GM19438 (cell line): ENCODE measurements at regions not wholly inside any gene's neighbourhood (a gene's known extent, or its start where the extent isn't known, plus 50 kb on each side); places are given as distances from the start of the nearest gene placed in this dataset.
"Not testable (repeated sequence)": the region's sequence is repeated elsewhere in the genome, so short reads cannot be mapped to it uniquely, and the experiment has no call there.

ENCODE experiments used
- ATAC-seq: cut with Tn5 transposase; IDR thresholded peaks from one replicate; pipeline ENCODE4 v1.9.1; 2021; ENCODE audit warnings: low read depth; ENCODE audit not compliant: unreplicated experiment

DNA sequence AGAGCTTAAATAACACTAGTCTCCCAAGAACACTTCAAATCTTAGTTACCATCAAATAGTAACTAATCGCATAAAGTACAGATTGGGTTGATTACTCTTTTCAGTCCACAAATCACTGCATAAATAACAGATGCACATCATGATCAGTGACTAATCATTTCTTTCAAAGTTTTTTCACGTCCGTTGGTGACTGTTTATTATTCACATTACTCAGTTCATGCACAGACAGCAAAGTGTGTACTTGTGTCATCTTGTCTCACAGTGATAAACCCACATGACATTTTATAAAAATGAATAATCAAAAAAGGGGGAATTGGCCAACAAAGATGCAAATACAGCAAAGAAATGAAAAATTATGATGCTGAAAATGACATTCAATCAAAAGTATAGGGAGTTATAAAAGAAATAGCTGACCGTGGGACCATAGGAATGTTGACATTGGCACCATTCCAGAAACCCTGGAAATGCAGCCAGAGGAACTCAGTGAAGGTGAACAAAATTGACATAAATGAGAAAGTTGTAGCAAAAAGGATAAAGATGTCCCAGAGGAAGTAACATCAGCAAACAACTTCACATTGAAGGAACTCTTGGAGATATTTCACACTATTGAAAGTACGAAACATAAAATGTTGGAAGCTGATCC lies 161.5 kb downstream of the SOX3 start:
- no peak for ATAC-seq

DNA sequence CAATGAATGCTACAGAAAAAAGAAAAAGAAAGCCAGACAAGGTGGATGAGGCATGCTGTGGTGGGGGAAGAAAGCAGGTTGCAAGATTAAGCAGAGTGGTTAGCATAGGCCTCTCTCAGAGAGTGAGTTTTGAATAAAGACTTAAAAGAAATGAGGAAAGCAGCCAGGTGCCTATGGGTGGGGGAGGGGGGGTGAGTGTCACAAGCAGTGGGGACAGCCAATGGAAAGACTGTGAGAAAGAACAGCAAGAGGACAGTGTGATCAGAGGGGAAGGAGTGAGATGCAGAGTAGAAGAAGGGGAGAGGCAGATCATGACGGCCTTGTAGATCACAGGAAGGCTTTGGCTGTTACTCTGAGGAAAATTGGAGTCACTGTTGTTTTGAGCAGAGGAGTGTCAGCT lies 162.5 kb downstream of the SOX3 start:
- no peak for ATAC-seq

GRCh38 chrX:140337263-140337662 lies 167.6 kb downstream of the SOX3 start:
- no peak for ATAC-seq

GRCh38 chrX:140318296-140318695 lies 186.6 kb downstream of the SOX3 start:
- ATAC-seq: no peak

DNA sequence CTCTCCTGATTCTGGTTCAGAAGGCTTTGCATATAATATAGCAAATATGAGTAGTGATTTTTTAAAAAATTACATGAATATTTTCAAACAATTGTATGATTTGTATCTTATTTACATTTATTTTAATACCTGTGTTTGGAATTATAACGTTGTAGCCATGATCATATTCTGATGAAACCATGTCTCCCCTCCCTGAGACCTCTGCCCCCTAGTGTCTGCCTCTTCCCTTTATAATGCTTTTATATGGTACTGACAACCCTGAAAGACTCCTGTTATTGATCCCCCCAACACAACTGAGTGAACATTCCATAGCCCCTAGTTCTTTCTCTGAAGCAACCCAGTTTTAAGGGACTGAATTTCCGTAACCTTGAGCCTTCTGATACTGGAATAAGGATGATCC lies 187.4 kb downstream of the SOX3 start:
- no peak for ATAC-seq

- no peak for ATAC-seq
Measured at GRCh38 chrX:140298960-140299825, 205.7 kb downstream of the SOX3 start.

DNA sequence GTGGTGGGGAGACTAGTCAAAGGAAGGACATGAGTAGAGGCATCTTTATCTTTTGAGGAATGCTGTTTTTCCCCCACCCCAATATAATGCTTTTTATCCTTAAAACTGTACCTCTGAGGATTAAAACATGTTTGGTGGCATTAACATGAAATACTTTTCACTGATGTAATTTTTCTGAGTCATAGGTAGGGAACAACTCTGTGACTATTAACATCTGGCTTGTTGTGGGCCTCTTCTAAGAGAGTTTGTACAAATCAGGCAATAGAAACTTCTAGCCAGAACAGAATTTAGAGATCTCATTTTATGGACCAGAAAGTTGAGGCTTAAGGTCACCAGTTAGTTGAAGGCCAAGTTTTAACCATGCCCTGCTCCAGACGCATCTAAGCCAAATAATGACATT lies 207.6 kb downstream of the SOX3 start:
- no peak for ATAC-seq

- no peak for ATAC-seq
Measured at GRCh38 chrX:140292961-140293360, 211.9 kb downstream of the SOX3 start.

DNA sequence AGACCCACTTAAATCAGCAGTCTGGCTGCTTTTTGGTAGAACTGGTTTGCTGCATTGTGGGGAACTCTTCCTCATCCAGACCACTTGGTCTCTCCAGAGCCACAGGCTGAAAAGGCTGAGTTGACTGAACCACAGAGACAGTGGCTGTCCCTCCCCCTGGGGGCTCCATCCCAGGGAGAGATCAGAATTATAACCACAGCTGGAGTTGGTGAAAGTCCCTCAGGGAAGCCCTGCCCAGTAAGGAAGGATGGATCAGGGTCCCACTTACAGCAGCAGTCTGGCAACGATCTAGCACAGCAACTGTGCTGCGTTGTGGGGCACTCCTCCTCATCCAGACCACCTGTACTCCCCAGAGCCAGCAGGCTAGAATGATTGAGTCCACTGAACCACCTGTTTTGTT lies 212.7 kb downstream of the SOX3 start:
- ATAC-seq: no peak

GRCh38 chrX:140274811-140275525 lies 229.9 kb downstream of the SOX3 start:
- no peak for ATAC-seq

GRCh38 chrX:140273921-140274320 lies 230.9 kb downstream of the SOX3 start:
- ATAC-seq: no peak

- no peak for ATAC-seq
Measured at GRCh38 chrX:140250391-140250790, 254.5 kb downstream of the SOX3 start.

GRCh38 chrX:140249088-140249487 lies 255.8 kb downstream of the SOX3 start:
- ATAC-seq: no peak

GRCh38 chrX:140229191-140229590 lies 263.9 kb upstream of the CXorf66 start:
- no peak for ATAC-seq

GRCh38 chrX:140226037-140226436 lies 260.7 kb upstream of the CXorf66 start:
- not testable (repeated sequence) for ATAC-seq

- not testable (repeated sequence) for ATAC-seq
Measured at GRCh38 chrX:140215894-140216293, 250.6 kb upstream of the CXorf66 start.

DNA sequence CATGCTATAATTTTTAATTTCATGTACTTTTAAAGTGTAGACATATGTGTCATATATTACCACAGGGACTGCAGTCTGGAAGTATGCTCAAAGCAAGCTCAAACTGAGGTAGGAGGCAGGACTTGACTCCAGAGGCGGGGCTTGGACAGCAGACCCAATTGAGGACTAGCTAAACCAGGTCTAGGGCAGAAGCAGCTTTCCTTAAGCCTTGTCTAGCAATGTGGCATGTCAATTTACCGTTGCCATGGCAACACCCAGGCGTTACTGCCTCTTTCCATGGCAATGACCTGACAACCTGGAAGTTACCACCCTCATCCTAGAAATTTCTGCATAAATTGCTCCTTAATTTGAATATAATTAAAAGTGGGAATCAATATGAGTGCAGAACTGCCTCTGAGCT lies 249.2 kb upstream of the CXorf66 start:
- not testable (repeated sequence) for ATAC-seq

DNA sequence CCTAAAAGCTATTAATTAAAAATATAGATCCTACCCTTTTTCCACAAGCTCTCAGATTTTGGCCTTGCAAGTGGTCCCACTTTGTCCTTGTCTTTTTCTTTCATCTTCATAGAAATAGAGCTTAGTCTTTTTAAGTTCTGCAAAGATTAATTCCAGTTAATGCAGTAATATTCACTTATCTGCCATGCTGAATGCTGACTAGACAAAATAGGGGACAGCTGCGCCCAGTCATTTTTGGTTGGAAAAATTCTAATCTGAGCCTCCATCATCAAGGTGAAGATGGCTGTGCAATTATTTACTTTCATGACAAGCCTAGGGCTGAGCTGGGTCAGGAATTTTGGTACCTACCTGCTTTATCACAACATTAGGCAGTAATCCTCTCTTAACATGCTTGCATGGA lies 241.3 kb upstream of the CXorf66 start:
- no peak for ATAC-seq

DNA sequence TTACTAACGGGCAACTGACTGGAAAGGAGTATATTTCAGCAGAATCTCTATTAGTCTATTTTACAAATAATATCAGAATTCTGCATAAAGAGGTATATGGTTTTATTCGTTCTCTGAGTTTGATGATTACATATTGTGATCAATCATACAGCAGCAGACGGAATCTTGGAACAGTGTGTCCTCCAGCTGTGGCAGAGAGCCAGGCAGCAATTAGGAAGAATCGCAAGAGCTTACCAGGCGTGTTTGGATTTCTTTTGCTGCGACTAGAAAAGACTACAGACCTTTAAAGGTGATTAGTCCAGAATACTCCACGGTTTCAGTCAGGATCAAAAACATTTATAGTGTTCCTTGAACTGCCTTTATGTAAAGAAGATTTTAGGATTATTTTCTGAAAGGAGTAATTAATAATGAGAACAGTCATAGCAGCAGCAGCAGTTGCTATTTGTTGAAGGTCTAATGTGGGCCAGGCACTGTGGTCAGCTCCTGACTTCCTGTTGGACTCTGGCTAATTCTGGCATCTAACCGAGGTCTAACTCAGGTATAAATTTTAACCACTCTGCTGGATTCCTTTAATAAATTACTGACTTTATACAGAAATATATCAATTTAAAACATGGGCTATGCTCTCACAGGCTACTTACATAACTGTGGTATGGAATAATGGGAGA lies 225.3 kb upstream of the CXorf66 start:
- ATAC-seq: no peak

DNA sequence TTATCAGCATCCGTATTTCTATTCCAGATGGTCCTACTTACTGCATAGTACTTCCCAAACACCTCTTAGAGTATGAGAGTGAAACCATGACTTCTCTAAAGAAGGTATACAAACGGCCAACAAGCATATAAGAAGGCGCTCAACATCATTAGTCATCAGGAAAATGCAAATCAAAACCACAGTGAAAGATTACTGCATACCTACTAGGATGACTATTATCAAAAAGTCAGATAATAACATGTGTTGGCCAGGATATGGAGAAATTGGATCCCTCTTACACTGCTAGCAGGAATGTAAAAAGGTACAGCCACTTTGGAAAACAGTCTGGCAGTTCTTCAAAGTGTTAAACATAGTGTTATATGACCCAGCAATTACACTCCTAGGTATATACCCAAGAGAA lies 215.3 kb upstream of the CXorf66 start:
- no peak for ATAC-seq

GRCh38 chrX:140177821-140178220 lies 212.5 kb upstream of the CXorf66 start:
- ATAC-seq: no peak
